ENCODE measurements at regions not wholly inside any gene's neighbourhood (a gene's known extent, or its start where the extent isn't known, plus 50 kb on each side); places are given as distances from the start of the nearest gene placed in this dataset.

DNA sequence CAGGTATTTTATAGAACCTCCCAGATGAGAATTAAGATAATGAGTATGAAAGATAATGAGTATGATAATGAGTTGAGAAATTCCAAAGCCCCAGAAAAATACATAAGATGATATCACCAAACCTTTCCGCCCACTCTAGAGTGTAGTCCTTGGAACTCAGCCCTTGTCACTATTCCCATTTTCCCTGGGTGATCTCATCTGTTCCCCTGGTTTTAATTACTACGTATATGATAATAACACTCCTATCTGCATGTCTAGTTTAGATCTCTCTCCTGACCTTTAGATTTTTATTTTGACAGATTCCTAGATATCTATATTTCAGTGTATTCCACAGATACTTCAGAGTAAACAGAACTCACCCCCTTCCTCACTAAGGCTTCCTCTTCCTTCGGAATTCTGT, 51.0 kb upstream of the ASIP start:
- TF ChIP-seq CTCF (IDR thresholded peaks at IDR 0.05; ENCODE audit: low read depth, low read length) (no peak), POLR2A (IDR thresholded peaks at IDR 0.05; ENCODE audit: extremely low read depth, insufficient read length) (no peak)
- TF ChIP-seq, protein P1, sequence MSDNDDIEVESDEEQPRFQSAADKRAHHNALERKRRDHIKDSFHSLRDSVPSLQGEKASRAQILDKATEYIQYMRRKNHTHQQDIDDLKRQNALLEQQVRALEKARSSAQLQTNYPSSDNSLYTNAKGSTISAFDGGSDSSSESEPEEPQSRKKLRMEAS (IDR thresholded peaks at IDR 0.05; ENCODE audit: low read depth, low read length): no peak

Measured in NB4 (cell line).